ENCODE measurements at regions not wholly inside any gene's neighbourhood (a gene's known extent, or its start where the extent isn't known, plus 50 kb on each side); places are given as distances from the start of the nearest gene placed in this dataset.

DNA sequence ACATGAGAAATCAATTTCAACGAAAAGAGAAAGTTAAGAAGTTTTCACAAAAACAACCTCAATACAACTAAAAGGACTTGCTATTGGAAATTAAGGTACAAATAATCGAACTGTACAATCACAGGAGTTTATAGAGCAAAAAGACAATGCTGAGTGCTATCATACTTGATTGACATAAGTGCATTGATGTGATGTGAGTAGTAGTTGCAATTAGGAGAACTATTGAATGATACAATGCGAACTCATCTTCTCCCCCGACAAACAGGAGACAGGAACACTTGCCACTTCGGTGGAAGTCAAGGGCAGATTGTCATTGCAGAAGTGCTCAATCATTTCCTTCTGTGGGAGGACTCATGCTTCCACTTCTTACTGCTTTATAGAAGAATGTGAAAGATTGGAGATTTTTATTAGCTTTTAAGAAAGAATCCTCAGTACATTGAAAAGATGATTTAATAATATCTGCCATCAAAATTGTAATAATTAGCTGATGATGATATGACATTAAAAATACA, 276.6 kb upstream of the MPDZ start:
- TF ChIP-seq, protein P1, sequence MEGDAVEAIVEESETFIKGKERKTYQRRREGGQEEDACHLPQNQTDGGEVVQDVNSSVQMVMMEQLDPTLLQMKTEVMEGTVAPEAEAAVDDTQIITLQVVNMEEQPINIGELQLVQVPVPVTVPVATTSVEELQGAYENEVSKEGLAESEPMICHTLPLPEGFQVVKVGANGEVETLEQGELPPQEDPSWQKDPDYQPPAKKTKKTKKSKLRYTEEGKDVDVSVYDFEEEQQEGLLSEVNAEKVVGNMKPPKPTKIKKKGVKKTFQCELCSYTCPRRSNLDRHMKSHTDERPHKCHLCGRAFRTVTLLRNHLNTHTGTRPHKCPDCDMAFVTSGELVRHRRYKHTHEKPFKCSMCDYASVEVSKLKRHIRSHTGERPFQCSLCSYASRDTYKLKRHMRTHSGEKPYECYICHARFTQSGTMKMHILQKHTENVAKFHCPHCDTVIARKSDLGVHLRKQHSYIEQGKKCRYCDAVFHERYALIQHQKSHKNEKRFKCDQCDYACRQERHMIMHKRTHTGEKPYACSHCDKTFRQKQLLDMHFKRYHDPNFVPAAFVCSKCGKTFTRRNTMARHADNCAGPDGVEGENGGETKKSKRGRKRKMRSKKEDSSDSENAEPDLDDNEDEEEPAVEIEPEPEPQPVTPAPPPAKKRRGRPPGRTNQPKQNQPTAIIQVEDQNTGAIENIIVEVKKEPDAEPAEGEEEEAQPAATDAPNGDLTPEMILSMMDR (IDR thresholded peaks at IDR 0.05): no peak
- no peak for TF ChIP-seq EZH2phosphoT487 (IDR thresholded peaks at IDR 0.05)
